Peyer's patch (tissue), 4 donors: ENCODE measurements at regions not wholly inside any gene's neighbourhood (a gene's known extent, or its start where the extent isn't known, plus 50 kb on each side); places are given as distances from the start of the nearest gene placed in this dataset.

Experiments
- DNase-seq, 3 donors: peaks; one replicate each; pipeline ENCODE4 v3.0.0-alpha.2; 2017 to 2019
- H3K27ac ChIP-seq, 4 donors: fragments of 200-600 bp; sonication (generic); one replicate each; pipeline ENCODE4 v1.5.1; 2016 to 2019
- H3K27me3 ChIP-seq, 2 donors: fragments of 200-600 bp; sonication (generic); one replicate each; pipeline ENCODE4 v1.5.1; 2019
- H3K36me3 ChIP-seq, 3 donors: fragments of 200-600 bp; sonication (generic); one replicate each; pipeline ENCODE4 v1.5.1; 2016 to 2019
- H3K4me1 ChIP-seq, 4 donors: fragments of 200-600 bp; sonication (generic); one replicate each; pipeline ENCODE4 v1.5.1; 2016 to 2019
- H3K4me3 ChIP-seq, 4 donors: fragments of 200-600 bp; sonication (generic); 1 replicate in 3 of 4; 2 replicates in 1 of 4; pipeline ENCODE4 v1.5.1; 2016 to 2019; ENCODE audit warnings: mild to moderate bottlenecking in 1 of 4
- H3K9me3 ChIP-seq, 4 donors: fragments of 200-600 bp; sonication (generic); one replicate each; pipeline ENCODE4 v1.5.1; 2016 to 2019; ENCODE audit warnings: mild to moderate bottlenecking in 1 of 4
- POLR2A ChIP-seq, 2 donors: fragments of 450-650 bp; IDR thresholded peaks; one replicate each; pipeline ENCODE4 v1.5.1; 2017; ENCODE audit warnings: antibody characterized with exemption in 2 of 2, mild to moderate bottlenecking in 2 of 2, moderate library complexity in 2 of 2
- TF ChIP-seq, protein P1 (sequence below), 6 experiments: fragments of 450-650 bp in 4 of 6; fragments of 200-600 bp in 2 of 6; sonication (generic) in 1 of 6; IDR thresholded peaks; one replicate each; pipeline ENCODE4 v1.5.1; 2017 to 2019; ENCODE audit warnings: antibody characterized with exemption in 6 of 6, mild to moderate bottlenecking in 3 of 6, moderate library complexity in 1 of 6

DNA sequence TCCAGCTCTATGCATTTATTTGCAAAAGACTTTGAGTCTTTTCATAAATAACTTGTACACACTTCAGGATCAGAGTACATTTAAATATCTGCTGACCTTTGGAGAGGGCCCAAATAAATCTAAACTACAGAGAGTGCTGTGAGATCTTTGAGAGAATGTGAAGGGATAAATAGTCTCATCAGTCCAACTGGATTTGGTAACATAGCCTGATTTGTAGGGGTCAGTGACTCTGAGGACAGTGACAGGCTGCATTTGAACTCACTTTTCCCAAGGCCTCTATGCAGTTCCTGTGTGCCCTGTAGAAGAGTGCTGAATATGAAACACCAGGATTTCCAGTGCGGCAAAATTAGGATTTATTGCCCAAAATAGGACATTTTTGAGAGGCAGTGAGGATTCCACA is 136.2 kb downstream of the ZPLD1 start:
- H3K9me3 ChIP-seq, result no peaks in the 10 kb centered on the region
- H3K27me3 ChIP-seq, result no peaks in the 10 kb centered on the region
- no peaks in the 10 kb centered on the region for H3K36me3 ChIP-seq
- no peak overlapping the region for H3K27ac ChIP-seq
- DNase-seq, result no peak
- no peak overlapping the region for H3K4me3 ChIP-seq
- TF ChIP-seq, protein P1, sequence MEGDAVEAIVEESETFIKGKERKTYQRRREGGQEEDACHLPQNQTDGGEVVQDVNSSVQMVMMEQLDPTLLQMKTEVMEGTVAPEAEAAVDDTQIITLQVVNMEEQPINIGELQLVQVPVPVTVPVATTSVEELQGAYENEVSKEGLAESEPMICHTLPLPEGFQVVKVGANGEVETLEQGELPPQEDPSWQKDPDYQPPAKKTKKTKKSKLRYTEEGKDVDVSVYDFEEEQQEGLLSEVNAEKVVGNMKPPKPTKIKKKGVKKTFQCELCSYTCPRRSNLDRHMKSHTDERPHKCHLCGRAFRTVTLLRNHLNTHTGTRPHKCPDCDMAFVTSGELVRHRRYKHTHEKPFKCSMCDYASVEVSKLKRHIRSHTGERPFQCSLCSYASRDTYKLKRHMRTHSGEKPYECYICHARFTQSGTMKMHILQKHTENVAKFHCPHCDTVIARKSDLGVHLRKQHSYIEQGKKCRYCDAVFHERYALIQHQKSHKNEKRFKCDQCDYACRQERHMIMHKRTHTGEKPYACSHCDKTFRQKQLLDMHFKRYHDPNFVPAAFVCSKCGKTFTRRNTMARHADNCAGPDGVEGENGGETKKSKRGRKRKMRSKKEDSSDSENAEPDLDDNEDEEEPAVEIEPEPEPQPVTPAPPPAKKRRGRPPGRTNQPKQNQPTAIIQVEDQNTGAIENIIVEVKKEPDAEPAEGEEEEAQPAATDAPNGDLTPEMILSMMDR (IDR thresholded peaks at IDR 0.05), result no peak
- no peak for TF ChIP-seq POLR2A (IDR thresholded peaks at IDR 0.05)
- H3K4me1 ChIP-seq, result no peaks in the 10 kb centered on the region

DNA sequence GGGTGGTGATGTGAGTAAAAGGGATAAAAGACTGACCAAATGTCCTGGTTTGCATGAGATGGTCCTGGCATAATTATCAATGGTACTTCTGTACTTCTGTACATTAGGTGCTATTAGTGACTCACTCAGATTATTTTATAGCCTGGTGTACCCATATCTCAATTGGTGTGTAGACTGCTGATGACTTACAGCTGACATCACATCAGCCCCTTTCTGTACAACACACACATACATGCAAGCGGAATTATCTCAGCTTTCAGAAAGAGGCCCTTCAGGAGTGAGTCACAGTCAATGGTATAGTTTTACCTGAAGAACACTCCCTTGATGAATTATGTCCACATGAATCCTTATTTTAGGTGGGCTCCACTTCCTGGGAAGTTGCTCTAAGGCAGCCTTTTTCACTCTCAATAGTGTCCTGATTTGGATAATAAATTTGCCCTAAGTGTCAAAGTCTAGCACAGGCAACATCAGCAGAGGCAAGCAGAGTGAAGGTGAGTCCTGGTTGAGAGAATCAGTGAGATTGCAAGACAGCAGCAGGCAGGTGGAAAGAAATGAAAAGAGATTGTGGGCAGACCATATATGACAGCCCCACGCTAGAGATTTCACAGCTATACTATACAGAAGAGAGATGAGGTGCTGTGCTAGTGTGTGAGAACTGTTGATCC is 137.0 kb downstream of the ZPLD1 start:
- Histone ChIP-seq H3K4me3 (no peak overlapping the region), H3K27ac (no peak overlapping the region), H3K9me3 (no peaks in the 10 kb centered on the region), H3K4me1 (no peaks in the 10 kb centered on the region), H3K36me3 (no peaks in the 10 kb centered on the region), H3K27me3 (no peaks in the 10 kb centered on the region)
- DNase-seq, result no peak
- TF ChIP-seq POLR2A (IDR thresholded peaks at IDR 0.05), result no peak
- TF ChIP-seq, protein P1 (IDR thresholded peaks at IDR 0.05), result no peak

DNA sequence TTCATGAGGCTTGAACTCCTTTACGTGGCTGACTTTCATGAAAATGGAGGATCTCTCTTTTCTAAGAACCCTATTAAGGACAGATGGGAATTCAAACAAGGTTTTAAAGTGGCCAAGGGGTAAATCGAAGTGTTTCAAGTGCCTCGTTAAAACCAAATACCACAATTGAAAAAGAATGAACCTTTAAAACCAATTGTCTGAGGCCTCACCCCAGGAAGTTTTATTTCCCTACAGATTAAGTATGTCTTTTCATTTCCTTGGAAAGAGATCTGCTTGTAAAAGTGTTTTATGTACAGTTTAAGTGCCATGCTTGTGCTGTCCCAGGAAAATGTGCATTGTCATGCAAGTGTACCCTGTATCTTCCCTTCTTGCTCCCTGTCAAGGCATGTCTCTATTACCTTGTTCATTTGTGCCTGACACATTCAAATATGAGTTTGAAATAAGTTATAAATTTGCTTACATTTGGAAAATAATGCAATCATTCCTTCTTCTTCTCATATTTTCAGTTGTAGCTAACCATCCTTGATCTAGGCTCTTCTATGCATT is 138.7 kb downstream of the ZPLD1 start:
- Histone ChIP-seq H3K36me3 (no peaks in the 10 kb centered on the region), H3K9me3 (no peaks in the 10 kb centered on the region), H3K4me3 (no peak overlapping the region), H3K27ac (no peak overlapping the region), H3K4me1 (no peaks in the 10 kb centered on the region), H3K27me3 (no peaks in the 10 kb centered on the region)
- TF ChIP-seq POLR2A (IDR thresholded peaks at IDR 0.05), result no peak
- TF ChIP-seq, protein P1 (IDR thresholded peaks at IDR 0.05), result no peak
- no peak for DNase-seq

DNA sequence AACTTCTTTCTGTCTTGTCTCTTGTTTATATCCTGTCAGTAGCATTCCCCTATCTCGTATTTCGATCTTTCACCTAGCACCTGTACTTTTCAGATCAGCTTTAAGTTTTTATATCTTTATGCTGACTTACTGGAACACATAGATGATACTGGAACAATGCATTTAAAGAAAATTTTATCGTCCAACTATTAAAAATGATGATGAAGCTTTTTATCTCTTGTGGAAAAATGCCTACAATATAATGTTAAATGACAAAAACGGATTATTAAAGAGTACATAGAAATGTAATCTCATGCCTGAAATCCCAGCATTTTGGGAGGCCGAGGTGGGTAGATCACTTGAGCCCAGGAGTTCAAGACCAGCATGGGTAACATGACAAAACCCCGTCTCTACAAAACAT is 139.5 kb downstream of the ZPLD1 start:
- TF ChIP-seq, protein P1 (IDR thresholded peaks at IDR 0.05), result no peak
- no peak for TF ChIP-seq POLR2A (IDR thresholded peaks at IDR 0.05)
- no peaks in the 10 kb centered on the region for H3K9me3 ChIP-seq

DNA sequence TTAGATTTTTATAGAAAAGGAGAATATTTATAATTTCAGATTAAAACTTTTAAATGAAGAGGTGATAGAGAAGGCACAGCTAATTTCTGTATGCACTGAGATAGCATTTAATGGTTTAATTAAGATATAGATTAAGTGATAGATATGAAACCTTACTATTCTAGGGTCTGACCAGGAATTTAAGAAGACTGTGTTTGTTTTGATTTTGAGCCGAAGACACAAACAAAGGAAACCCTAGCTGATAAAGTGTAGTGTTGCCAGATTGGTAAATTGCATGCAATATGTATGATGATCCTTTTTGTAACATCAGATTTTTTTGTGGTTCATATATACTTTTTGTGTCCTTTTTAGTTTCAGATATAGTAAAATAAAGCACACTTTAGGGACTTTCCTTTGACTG is 141.8 kb downstream of the ZPLD1 start:
- Histone ChIP-seq H3K9me3 (no peaks in the 10 kb centered on the region), H3K27me3 (no peaks in the 10 kb centered on the region)
- DNase-seq, result no peak

More for the DNA sequence above, 139.5 kb downstream of the ZPLD1 start:
- Histone ChIP-seq H3K4me3 (no peak overlapping the region), H3K27ac (no peak overlapping the region), H3K27me3 (no peaks in the 10 kb centered on the region), H3K4me1 (no peaks in the 10 kb centered on the region), H3K36me3 (no peaks in the 10 kb centered on the region)
- DNase-seq, result no peak

More for the DNA sequence above, 141.8 kb downstream of the ZPLD1 start:
- H3K36me3 ChIP-seq, result no peaks in the 10 kb centered on the region
- TF ChIP-seq POLR2A (IDR thresholded peaks at IDR 0.05), result no peak
- TF ChIP-seq, protein P1 (IDR thresholded peaks at IDR 0.05), result no peak
- H3K27ac ChIP-seq, result no peak overlapping the region
- no peaks in the 10 kb centered on the region for H3K4me1 ChIP-seq
- H3K4me3 ChIP-seq, result no peak overlapping the region
